Panc1 (cell line): ENCODE measurements at regions not wholly inside any gene's neighbourhood (a gene's known extent, or its start where the extent isn't known, plus 50 kb on each side); places are given as distances from the start of the nearest gene placed in this dataset.

Experiments used
- ATAC-seq: fragments of 200-7000 bp; cut with Tn5 transposase; 2 replicates; pipeline ENCODE4 v1.9.1; 2020; ENCODE audit warnings: mild to moderate bottlenecking, moderate library complexity
- BruUV-seq: library from RNA; stranded (reverse); fragments of 400-500 nt; replicated peaks from 2 replicates; lab custom pipeline; 2021; lab: Mats Ljungman, UMichigan
- CTCF ChIA-PET: fragments of 300-600 bp; sonication (Branson Sonifier 250); formaldehyde crosslinking; loops from one replicate; lab custom pipeline; 2022; ENCODE audit warnings: antibody characterized with exemption; lab: Charles Lee
- POLR2A ChIA-PET: fragments of 300-600 bp; sonication (Branson Sonifier 250); formaldehyde crosslinking; loops from one replicate; lab custom pipeline; 2022; ENCODE audit warnings: antibody characterized with exemption; lab: Charles Lee
- DNase-seq: peaks from one replicate; pipeline ENCODE4 v3.0.0-alpha.2; 2010; ENCODE audit warnings: low read depth, low spot score
- H3K27ac ChIP-seq: 2 replicates; pipeline ENCODE4 v1.5.1; 2011; ENCODE audit warnings: mild to moderate bottlenecking, low read length, inconsistent platforms
- H3K27me3 ChIP-seq: fragments of 200-500 bp; sonication (Bioruptor generic); 2 replicates; pipeline ENCODE4 v1.6.0; 2014; ENCODE audit warnings: low read length, inconsistent platforms; ENCODE audit not compliant: control insufficient read depth, insufficient read depth
- H3K36me3 ChIP-seq: fragments of 200-500 bp; sonication (Bioruptor generic); 2 replicates; pipeline ENCODE4 v1.5.1; 2014; ENCODE audit warnings: inconsistent platforms, mild to moderate bottlenecking, low read length, moderate library complexity; ENCODE audit not compliant: control insufficient read depth, insufficient read depth
- H3K4me1 ChIP-seq: 2 replicates; pipeline ENCODE4 v1.5.1; 2011; ENCODE audit warnings: inconsistent platforms, mild to moderate bottlenecking, low read length, moderate library complexity; ENCODE audit not compliant: control insufficient read depth, insufficient read depth
- H3K4me3 ChIP-seq, 2 experiments: 2 replicates each; pipeline ENCODE4 v1.5.1; 2011 to 2012; ENCODE audit warnings: low read depth in 2 of 2, low read length in 2 of 2, mild to moderate bottlenecking in 2 of 2, inconsistent platforms in 1 of 2, moderate library complexity in 1 of 2
- H3K9me3 ChIP-seq: fragments of 200-500 bp; sonication (Bioruptor generic); 2 replicates; pipeline ENCODE4 v1.5.1; 2014; ENCODE audit warnings: low read depth, mild to moderate bottlenecking, inconsistent platforms, low read length, moderate library complexity; ENCODE audit not compliant: control insufficient read depth, insufficient read depth
- CTCF ChIP-seq: fragments of 450-650 bp; IDR thresholded peaks from 2 replicates; pipeline ENCODE4 v1.5.1; 2017; ENCODE audit warnings: mild to moderate bottlenecking
- POLR2AphosphoS5 ChIP-seq: IDR thresholded peaks from 2 replicates; pipeline ENCODE4 v1.6.1; 2012; ENCODE audit warnings: mild to moderate bottlenecking, low read depth, low read length, moderate library complexity
- REST ChIP-seq, 2 experiments: IDR thresholded peaks; 2 replicates each; pipeline ENCODE4 v1.6.1; 2011 to 2012; ENCODE audit warnings: low read depth in 2 of 2, control low read depth in 1 of 2, low read length in 1 of 2, mild to moderate bottlenecking in 1 of 2, moderate library complexity in 1 of 2; ENCODE audit not compliant: insufficient read depth in 1 of 2
- SIN3A ChIP-seq: IDR thresholded peaks from 2 replicates; pipeline ENCODE4 v1.6.1; 2012; ENCODE audit warnings: low read depth, mild to moderate bottlenecking, low read length, moderate library complexity, borderline replicate concordance; ENCODE audit not compliant: insufficient read depth
- TCF7L2 ChIP-seq: IDR thresholded peaks from 2 replicates; pipeline ENCODE4 v1.6.1; 2011; ENCODE audit warnings: mild to moderate bottlenecking, low read depth, low read length, inconsistent platforms
- in situ Hi-C: cut with HindIII; loops from 2 replicates; pipeline ENCODE4 v1.10.0; 2016; ENCODE audit warnings: low sequenced_read_pairs, low pct_unique_long_range_greater_than_20kb
- intact Hi-C: fragments of 100-400 bp; cut with micrococcal nuclease; formaldehyde crosslinking; loops from one replicate; pipeline ENCODE4 v1.10.0; 2022; ENCODE audit not compliant: unreplicated experiment

- no TSS peak for BruUV-seq
- in situ Hi-C loops, result no loop called here
- POLR2A ChIA-PET, result no interaction called here
Measured at GRCh38 chr14:97832776-97833175, 1035.6 kb downstream of the VRK1 start.

GRCh38 chr14:97838986-97839385, 1041.8 kb downstream of the VRK1 start:
- H3K36me3 ChIP-seq, result no peaks in the 10 kb centered on the region
- no peak overlapping the region for H3K4me3 ChIP-seq
- CTCF ChIA-PET, result no interaction called here
- no peaks in the 10 kb centered on the region for H3K9me3 ChIP-seq
- DNase-seq (no peak), ATAC-seq (no peak)
- intact Hi-C loops, result no loop called here
- in situ Hi-C loops, result no loop called here
- POLR2A ChIA-PET, result no interaction called here
- no peak overlapping the region for H3K27ac ChIP-seq
- no peak for TF ChIP-seq TCF7L2
- TF ChIP-seq SIN3A, result no peak
- TF ChIP-seq REST (IDR thresholded peaks at IDR 0.05; ENCODE audit: insufficient read depth in 1 of 2, low read depth in 2 of 2, low read length in 1 of 2), result no peak
- no peak for TF ChIP-seq POLR2AphosphoS5
- no peak for TF ChIP-seq CTCF
- no peaks in the 10 kb centered on the region for H3K4me1 ChIP-seq
- BruUV-seq, result no TSS peak
- H3K27me3 ChIP-seq, result no peaks in the 10 kb centered on the region; the same call in 1 of the 2 replicates

More at GRCh38 chr14:97832776-97833175, 1035.6 kb downstream of the VRK1 start:
- ATAC-seq (no peak), DNase-seq (no peak)
- Histone ChIP-seq H3K4me1 (no peaks in the 10 kb centered on the region), H3K27me3 (no peaks in the 10 kb centered on the region), H3K4me3 (no peak overlapping the region), H3K27ac (no peak overlapping the region), H3K36me3 (no peaks in the 10 kb centered on the region), H3K9me3 (no peaks in the 10 kb centered on the region)
- CTCF ChIA-PET, result no interaction called here
- intact Hi-C loops, result no loop called here
- TF ChIP-seq TCF7L2, result no peak
- no peak for TF ChIP-seq CTCF
- no peak for TF ChIP-seq SIN3A
- TF ChIP-seq POLR2AphosphoS5, result no peak
- no peak for TF ChIP-seq REST (IDR thresholded peaks at IDR 0.05; ENCODE audit: insufficient read depth in 1 of 2, low read depth in 2 of 2, low read length in 1 of 2)
